Activated CD8-positive, alpha-beta memory T cell treated with anti-CD3 and anti-CD28 coated beads for 48 hours (primary cell): ENCODE measurements at regions not wholly inside any gene's neighbourhood (a gene's known extent, or its start where the extent isn't known, plus 50 kb on each side); places are given as distances from the start of the nearest gene placed in this dataset.
"Not testable (repeated sequence)": the region's sequence is repeated elsewhere in the genome, so short reads cannot be mapped to it uniquely, and the experiment has no call there.

ENCODE experiments used
- DNase-seq, 3 experiments: peaks; one replicate each; pipeline ENCODE4 v3.0.0-alpha.2; 2020; ENCODE audit warnings: low read depth in 2 of 3, low spot score in 2 of 3

DNA sequence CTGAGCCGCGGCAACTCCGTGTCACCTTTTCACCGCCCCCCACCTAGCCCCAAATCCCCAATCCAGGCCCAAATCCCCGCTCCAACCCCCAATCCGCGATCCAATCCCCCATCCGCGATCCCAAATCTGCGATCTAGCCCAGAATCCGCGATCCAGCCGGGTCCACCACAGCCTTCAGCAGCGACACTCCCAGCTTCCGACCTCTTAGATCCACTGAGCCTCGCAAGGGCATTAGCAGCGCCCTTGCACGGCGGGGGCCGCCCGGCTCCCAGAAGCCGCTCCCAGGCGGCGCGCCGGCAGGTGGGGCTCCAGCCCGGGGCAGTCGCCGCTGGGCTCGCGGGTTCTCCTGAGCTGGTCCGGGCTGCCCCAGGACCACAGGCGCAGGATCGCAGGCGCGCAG is 116.1 kb upstream of the TPTE start:
- not testable (repeated sequence) for DNase-seq

DNA sequence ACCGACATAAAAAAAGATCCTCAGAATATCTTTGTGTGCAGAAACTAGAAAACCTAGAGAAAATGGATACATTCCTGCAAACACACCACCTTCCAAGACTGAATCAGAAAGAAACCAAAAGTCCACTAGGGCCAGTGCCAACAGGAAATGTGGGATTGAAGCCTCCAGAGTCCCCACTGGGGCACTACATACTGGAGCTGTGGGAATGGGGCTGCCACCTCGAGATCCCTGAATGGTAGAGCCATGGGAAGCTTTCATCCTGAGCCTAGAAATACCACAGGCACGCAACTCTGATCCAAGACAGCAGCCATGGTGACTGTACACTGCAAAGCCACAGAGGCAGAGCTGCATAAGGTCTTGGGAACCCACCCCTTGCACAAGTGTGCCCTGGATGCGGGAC is 111.6 kb upstream of the TPTE start:
- not testable (repeated sequence) for DNase-seq

DNA sequence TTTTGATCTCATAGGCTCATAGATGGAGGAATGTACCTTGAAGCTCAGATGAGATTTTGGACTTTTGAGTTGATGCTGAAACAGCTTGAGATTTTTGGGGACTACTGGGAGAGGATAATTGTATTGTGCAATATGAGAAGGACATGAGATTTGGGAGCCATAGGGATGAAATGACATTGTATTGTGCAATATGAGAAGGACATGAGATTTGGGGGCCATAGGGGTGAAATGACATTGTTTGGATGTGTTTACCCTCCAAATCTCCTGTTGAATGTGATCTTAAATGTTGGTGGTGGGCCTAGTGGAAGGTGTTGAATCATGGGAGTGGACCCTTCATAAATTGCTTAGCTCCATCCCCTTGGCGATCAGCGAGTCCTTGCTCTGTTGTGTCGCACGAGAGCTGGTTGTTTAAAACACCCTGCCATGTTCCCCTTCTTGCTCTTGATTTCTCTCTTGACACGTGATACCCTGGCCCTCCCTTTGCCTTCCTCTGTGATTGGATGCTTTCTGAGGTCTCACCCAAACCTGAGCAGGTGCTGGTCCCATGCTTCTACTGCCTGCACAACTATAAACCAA is 110.9 kb upstream of the TPTE start:
- not testable (repeated sequence) for DNase-seq

DNA sequence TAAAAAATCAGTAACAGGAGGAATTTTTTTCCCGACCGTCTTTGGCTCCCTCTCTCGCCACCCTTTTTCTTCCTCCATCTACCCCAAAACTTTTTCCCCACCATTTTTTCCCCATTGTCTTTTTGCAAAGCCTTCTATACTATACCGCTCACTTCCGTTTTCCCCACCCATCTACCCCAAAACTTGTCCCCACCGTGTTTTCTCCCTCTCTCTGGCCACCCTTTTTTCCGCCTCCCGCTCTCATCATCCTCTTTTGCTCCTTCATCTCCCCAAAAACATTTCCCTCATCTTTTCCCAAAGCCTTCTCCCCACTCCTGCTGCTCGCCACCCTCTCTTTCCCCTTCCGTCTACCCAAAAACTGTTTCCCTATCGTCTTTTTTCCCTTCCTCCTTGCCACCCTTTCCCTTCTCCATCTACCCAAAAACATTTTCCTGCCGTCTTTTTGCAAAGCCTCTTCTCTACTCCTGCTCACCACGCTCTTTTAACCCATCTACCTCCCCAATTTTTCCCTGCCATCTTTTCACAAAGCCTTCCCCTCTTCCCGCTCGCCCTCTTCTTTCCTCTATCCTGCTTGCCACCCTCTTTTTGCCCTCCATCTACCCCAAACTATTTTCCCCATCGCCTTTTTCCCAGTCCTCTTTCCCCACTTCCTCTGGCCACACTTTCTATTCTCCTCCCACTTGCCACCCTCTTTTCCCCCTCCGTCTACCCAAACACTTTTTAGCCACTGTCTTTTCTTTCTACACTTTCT is 109.4 kb upstream of the TPTE start:
- not testable (repeated sequence) for DNase-seq

DNA sequence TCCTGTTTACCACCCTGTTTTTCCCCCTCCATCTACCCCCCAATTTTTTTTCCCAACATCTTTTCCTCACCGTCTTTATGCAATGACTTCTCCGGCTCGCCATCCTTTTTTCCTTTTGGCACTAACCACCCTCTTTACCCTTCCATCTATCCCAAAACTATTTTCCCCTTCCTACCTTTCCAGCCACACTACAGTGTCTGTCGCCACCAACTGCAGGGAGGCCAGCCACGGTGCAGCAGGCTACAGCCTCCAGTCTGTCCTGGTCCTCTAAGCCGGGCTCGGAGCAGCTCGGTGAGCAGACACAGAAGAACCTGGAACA is 108.5 kb upstream of the TPTE start:
- DNase-seq, result not testable (repeated sequence)

DNA sequence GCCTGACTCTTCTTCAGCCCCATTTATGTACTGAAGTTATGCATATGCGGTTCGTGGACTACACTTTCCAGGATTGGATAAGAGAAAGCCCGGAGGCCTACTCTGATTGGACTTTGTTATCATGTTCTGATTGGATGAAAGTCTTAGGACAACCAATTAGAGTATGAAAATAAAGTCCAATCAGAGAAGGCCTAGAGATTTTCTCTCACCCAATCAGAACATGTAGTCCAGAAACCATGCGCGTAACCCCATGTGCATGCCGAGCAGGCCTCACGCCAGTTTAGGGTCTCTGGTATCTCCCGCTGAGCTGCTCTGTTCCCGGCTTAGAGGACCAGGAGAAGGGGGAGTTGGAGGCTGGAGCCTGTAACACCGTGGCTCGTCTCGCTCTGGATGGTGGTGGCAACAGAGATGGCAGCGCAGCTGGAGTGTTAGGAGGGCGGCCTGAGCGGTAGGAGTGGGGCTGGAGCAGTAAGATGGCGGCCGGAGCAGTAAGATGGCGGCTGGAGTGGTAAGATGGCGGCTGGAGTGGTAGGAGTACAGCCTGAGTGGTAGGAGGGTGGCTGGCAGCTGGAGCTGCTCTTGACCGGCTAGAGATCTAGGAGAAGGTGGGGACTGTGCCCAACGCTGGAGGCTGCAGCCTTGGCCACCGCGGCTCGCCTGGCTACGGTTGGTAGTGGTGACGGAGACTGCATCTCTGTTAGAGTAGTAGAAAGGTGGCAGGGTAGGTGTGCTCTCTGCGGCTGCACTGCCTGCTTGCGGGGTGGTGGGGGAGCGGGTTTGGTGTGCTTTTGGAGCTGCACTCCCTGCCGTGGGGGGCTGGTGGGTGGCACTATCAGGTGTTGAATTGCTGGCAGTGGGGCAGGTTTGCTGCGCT is 107.9 kb upstream of the TPTE start:
- DNase-seq, result not testable (repeated sequence)

DNA sequence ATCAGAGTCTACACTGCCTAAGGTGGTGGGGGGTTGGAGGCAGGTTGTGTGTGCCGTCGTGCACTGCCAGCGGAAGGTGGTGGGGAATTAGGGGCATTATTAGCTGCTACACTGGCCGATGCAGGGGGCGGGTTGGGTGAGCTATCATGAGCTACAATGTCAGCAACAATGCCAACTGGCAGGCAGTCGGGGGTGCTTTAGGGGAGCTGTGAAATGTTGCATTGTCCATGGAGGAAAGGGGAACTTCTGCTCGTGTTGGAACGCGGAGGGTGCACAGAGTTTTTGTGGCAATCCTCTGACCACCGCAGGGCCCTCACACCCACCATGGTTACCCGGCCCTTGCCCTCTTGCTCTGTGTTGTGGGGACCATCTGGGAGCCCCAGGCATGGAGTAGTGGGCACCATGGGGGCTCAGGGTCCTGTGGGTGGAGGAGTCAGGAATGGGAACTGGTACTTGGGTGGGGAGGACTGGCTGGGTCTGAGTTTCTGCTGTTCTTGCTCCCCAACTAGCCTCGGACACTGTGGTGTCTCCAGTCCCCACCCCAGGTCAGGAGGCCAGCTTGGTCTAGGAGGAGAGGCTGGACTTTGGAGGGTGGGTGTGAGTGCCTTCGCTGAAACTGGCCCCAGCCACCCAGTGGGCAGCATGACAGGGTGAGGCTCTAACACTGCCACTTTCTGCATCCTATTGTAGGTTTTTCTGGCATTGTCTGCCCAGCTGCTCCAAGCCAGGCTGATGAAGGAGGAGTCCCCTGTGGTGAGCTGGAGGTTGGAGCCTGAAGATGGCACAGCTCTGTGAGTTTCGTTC is 107.1 kb upstream of the TPTE start:
- not testable (repeated sequence) for DNase-seq

DNA sequence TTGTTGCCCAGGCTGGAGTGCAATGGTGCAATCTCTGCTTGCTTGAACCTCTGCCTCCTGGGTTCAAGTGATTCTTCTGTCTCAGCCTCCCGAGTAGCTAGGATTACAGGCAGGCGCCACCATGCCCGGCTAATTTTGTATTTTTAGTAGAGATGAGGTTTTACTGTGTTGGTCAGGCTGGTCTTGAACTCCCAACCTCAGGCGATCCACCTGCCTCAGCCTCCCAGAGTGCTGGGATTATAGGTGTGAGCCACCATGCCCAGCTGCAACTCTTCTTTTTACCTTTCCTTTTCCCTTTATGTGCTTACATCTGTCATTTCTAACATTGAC is 106.5 kb upstream of the TPTE start:
- DNase-seq, result not testable (repeated sequence)

DNA sequence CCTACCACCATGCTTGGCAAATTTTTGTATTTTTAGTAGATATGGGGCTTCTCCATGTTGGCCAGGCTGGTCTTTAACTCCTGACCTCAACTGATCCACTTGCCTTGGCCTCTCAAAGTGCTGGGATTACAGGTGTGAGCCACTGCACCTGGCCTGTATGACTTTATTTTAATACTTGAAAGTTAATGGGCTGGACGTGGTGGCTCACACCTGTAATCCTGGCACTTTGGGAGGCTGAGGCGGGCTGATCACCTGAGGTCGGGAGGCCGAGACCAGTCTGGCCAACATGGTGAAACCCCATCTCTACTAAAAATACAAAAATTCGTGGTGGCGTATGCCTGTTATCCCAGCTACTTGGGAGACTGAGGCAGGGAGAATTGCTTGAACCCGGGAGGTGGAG is 105.9 kb upstream of the TPTE start:
- not testable (repeated sequence) for DNase-seq

DNA sequence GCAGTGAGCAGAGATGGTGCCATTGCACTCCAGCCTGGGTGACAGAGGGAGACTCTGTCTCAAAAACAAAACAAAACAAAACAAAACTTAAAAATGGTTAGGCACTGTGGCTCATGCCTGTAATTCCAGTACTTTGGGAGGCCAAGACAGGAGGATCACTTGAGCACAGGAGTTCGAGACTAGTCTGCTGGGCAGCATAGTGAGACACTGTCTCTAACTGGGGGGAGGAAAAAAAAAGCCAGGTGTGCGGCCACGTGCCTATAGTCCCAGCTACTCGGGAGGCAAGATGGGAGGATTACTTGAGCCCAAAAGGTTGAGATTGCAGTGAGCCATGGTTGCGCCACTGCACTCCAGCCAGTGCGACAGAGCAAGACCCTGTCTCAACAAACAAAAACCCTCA is 105.5 kb upstream of the TPTE start:
- not testable (repeated sequence) for DNase-seq

DNA sequence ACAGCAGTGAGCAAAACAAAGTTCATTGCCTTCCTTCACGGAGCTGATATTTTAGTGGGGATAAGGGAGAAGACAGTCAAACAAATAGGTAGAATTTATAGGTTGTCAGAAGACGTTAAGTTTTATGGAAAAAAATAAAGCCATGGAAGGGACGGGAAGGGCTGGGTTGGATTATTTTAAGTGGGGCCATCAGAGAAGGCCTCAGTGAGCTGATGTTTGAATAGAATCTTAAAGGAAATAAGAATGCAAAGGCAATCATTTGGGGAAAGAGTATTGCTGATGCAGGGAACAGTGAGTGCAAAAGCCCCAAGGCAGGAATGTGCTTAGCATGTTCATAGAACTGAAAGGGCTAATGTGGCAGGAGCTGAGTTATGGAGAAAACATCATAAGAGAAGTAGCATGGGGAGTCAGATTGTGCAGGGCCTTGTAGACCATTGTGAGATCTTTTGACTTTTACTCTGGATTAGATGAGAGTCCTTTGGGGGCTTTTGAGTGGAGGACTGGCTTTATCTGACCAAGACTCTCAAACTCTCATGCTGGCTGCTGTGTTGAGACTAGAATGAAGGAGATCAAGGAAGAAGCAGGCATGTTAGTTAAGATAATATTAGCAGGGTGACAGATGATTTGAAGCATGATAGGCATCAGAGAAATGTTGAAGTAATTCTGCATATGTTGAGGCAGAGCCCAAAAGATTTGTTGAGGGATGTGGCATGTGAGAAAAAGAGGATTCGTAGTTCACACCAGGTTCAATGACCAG is 104.5 kb upstream of the TPTE start:
- DNase-seq, result not testable (repeated sequence)

DNA sequence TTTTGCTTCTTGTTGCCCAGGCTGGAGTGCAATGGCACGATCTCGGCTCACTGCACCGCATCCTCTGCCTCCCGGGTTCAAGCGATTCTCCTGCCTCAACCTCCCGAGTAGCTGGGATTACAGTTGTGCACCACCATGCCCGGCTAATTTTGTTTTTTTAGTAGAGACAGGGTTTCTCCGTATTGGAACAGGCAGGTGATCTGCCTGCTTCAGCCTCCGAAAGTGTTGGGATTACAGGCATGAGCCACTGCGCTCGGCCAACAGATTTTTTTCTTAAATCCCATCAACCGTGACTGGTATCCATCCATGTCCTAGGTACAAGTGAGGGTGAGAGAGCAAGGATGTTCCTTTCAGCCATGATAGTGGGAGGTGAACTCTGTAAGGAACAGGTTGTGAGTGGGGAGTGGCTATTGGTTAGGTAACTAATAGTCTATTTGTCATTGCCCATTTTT is 103.8 kb upstream of the TPTE start:
- DNase-seq, result not testable (repeated sequence)

DNA sequence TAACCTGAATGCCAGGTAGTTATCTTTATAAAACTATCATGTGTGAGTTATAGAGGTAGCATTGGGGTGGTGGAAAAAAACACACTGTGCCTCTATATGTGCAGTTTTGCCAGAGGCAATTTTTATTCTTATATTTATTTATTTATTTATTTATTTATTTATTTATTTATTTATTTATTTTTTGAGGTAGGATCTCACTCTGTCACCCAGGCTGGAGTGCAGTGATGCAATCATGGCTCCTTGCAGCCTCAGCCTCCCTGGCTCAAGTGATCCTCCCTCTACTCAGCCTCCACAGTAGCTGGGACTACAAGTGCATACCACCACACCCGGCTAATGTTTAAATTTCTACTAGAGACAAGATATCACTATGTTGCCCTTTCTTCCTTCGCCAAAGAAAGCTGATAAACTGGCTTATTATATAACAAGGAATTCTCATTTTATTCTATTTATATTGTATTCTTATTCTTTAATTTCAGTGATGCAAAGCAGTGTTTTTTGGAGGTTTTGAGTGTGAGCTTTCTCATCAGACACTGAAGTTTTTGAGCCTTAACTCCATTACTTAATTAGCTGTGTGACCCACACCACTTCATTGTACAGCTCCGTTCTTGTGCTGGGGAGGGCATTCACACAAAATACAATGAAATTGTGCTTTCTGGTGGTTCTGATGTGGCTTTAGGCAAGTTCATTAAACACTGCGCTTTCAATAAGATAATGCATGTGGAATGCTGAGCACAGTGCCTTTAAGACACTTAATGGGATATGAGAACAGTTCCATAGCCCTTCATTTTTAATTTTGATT is 102.9 kb upstream of the TPTE start:
- DNase-seq, result not testable (repeated sequence)

DNA sequence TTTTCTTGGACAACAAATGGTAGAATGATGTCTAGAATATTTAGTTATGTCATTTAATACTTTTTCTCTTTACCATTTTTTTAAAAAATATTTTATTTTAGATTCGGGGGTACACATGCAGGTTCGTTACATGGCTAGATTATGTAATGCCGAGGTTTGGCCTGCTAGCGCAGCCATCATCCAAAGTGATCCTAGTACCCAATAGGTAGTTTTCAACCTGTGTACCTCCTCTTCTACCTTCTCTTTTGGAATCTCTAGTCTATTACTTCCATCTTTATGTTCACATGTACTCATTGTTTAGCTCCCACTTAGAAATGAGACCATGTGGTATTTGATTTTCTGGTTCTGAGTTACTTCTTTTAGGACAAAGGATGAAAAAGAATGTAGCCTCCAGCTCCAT is 100.2 kb upstream of the TPTE start:
- not testable (repeated sequence) for DNase-seq

DNA sequence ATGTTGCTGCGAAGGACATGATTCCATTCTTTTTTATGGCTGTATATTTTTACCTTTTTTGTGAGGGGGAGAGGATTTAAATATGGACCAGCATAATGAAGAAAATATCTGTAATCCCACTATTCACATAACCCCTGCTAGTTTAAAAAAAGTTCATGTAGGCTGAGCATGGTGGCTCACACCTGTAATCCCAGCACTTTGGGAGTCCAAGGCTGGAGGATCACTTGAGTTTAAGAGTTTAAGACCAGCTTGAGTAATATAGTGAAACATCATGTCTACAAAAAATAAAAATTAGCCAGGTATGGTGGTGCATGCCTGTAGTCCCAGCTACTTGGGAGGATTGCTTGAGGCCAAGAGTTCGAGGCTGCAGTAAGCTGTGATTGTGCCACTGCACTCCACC is 99.8 kb upstream of the TPTE start:
- DNase-seq, result not testable (repeated sequence)

DNA sequence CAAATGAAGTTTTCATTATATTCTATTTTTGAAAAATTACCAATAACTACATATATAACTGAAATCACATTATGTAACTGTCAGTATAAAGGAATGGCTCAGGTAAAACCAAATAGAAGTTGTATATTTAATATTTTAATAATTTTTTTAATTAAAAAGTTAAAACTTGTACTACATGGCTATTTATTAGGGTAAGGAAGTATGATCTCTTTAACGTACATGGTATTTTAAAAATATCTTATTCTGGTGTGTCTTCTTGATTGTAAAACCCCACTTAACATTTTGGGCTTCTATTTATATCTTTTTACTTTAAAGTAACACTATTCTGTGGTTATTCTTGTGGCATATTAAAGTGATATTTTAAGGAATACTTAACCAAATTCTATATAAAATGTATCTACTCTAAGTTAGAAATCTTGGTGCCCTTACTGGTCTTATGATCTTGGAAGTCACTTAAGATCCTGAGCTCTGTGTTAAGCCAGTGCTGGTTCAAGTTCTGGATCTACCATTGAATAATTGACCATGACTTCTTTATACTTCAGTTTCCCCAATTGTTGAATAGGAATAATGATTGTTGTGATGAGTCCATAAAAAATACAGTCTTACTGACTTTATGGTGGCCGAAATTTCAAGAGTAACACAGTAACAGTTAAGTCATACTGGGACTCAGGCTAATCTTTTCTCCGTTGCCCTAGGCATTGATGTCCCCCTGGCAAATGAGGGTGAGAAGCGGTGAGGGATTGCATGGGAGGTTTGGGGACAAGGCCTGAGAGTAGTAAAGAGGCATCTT is 97.1 kb upstream of the TPTE start:
- not testable (repeated sequence) for DNase-seq

DNA sequence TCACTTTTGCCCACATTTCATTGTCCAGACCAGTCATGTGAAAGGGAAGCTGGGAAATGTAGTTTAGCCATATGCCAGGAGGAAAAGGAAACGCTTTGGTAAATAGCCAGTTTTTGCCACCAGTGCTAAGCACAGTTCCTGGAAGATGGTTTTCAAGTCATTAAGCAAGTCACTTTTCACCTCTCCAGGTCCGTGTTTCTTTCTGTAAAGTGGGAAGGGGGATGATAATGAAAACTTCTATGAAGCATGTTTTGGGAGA is 96.6 kb upstream of the TPTE start:
- DNase-seq, result not testable (repeated sequence)

DNA sequence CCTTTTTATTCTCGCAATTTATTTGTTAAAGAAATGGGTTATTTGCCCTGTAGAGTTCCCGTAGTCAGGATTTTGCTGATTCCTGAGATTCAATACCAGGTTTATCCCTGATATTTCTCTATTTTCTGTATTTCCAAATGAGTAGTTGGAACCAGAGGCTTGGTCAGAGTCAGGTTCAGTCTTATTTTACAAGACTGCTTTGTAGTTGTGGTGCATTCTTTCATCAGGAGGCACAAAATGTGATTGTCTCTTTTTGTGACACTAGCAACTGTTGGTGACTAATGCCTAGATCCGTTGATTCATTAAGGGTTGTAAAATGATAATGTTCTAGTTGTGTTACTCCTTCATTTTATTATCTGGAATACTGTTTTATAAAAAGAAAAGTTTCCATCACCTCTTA is 95.5 kb upstream of the TPTE start:
- DNase-seq, result no peak

DNA sequence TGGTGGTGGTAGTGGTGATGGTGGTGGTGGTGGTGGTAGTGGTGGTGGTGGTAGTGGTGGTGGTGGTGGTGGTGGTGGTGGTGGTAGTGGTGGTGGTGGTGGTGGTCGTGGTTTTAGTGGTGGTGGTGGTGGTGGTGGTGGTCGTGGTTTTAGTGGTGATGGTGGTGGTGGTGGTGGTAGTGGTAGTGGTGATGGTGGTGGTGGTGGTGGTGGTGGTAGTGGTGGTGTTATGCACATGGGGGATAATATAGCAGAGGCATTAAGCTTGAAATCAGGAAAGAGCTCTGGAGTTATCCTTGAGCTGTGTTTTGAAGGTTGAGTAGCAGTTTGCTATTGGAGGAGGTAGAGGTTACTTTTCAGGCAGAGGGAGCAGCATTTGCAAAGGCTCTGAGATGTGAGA is 94.6 kb upstream of the TPTE start:
- DNase-seq, result not testable (repeated sequence)
